Activated T-helper 1 cell treated with anti-CD3 and anti-CD28 coated beads, Interleukin-12 subunit alpha, Interleukin-12 subunit beta, Interleukin-2, Interleukin-4 antibody, amounts not matched to agents 30 ng/mL and 10 ng/mL and 1 ng/mL, durations not matched to agents 14 hours and 24 hours and 36 hours (primary cell): ENCODE measurements at regions not wholly inside any gene's neighbourhood (a gene's known extent, or its start where the extent isn't known, plus 50 kb on each side); places are given as distances from the start of the nearest gene placed in this dataset.

Experiments
- DNase-seq: peaks from one replicate; pipeline ENCODE4 v3.0.0; 2021; ENCODE audit warnings: low spot score
- H3K27ac Mint-ChIP-seq: one replicate; pipeline ENCODE4 v1.8.0; 2021; ENCODE audit warnings: mild to moderate bottlenecking, mixed read lengths
- H3K27me3 Mint-ChIP-seq: one replicate; pipeline ENCODE4 v1.8.0; 2022; ENCODE audit warnings: mild to moderate bottlenecking, moderate library complexity, mixed read lengths; ENCODE audit not compliant: insufficient read depth
- H3K36me3 Mint-ChIP-seq: one replicate; pipeline ENCODE4 v1.8.0; 2021; ENCODE audit warnings: low read depth, mixed read lengths
- H3K4me1 Mint-ChIP-seq: one replicate; pipeline ENCODE4 v1.8.0; 2021; ENCODE audit warnings: low read depth, mixed read lengths
- H3K4me3 Mint-ChIP-seq: one replicate; pipeline ENCODE4 v1.8.0; 2021; ENCODE audit warnings: mild to moderate bottlenecking, moderate library complexity, mixed read lengths
- H3K9me3 Mint-ChIP-seq: one replicate; pipeline ENCODE4 v1.8.0; 2021; ENCODE audit warnings: mixed read lengths
- intact Hi-C: fragments of 100-400 bp; cut with micrococcal nuclease; formaldehyde crosslinking; loops from one replicate; pipeline ENCODE4 v1.15.1; 2024

DNA sequence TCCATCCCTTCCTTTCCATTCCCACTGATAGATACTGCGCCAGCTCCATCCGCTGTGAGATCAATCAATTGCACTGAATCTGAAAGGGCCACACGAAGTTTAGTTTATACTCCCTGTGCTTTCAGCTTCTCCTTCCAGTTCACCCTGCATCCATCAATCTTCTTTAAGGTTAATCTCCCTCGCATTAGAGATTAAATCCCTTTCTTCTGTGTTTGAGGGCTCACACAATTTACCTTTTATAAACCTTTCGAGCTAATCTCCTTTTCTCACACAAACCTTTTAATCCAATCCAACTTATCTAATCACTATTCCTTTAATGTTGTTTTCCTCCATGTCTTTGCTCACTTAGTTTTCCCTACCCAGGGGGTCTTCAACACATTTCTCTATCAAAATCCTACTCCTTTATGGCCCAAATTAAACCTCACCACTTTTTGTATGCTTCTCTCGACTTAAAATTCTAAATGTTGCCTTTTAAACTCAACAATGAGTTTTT lies 64.6 kb upstream of the HAPLN1 start:
- H3K27me3 Mint-ChIP-seq, result no peaks in the 10 kb centered on the region
- no peak overlapping the region for H3K4me3 Mint-ChIP-seq
- H3K36me3 Mint-ChIP-seq, result no peaks in the 10 kb centered on the region
- no peak for DNase-seq
- H3K9me3 Mint-ChIP-seq, result no peaks in the 10 kb centered on the region
- H3K4me1 Mint-ChIP-seq, result no peaks in the 10 kb centered on the region
- no peak overlapping the region for H3K27ac Mint-ChIP-seq
- intact Hi-C loops, result no loop called here

DNA sequence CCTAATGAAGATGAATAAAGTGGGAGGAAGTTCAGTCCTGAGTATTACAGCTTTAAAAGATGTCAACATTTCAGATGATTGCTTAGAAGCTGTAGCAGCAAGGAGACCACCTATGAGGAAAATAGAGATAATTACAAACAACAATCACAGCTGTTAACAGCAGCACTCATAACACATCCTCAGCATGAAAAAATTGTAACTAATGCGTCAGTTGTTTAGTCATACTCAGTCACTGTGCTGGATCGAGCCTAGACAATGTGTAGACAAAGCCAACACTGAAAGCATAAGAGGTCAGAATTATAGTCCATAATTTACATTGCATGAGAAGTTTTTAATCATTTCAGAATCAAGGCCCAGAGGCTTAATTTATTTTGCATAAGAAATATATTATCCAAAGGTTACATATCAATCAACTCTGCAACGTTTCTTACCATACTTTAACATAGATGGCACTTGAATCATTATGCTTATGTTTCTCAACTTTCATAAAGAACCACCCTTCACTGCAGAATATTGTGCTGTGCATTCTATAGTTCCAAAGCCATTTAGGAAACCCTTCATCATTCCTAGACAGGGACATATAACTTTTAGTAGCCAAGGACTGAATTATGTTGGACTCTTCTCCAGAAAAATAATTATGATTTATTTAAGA lies 60.2 kb upstream of the HAPLN1 start:
- no peaks in the 10 kb centered on the region for H3K4me1 Mint-ChIP-seq
- intact Hi-C loops, result no loop called here
- DNase-seq, result no peak
- H3K27ac Mint-ChIP-seq, result no peak overlapping the region
- H3K9me3 Mint-ChIP-seq, result no peaks in the 10 kb centered on the region
- no peaks in the 10 kb centered on the region for H3K36me3 Mint-ChIP-seq
- no peaks in the 10 kb centered on the region for H3K27me3 Mint-ChIP-seq
- H3K4me3 Mint-ChIP-seq, result no peak overlapping the region

DNA sequence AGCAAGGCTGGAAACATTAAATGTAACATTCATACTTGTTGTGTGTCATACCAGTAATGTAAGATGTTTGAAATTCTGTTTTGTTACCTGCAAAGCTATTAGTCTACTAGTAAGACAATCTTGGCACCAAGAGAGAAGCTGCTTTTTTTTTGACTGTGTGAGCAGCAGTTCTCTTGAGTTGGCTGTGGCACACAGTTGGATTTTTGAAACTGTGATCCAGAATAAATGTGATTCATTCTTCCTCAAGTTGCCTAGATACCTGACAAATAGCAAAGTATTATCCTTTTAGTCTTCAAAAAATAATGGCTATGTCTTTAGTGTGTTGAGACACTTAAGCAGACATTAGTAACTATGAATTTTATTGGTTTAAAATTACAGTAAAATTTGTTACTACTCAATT lies 57.2 kb upstream of the HAPLN1 start:
- Mint-ChIP-seq H3K4me1 (no peaks in the 10 kb centered on the region), H3K36me3 (no peaks in the 10 kb centered on the region), H3K27ac (no peak overlapping the region), H3K9me3 (no peaks in the 10 kb centered on the region), H3K27me3 (no peaks in the 10 kb centered on the region), H3K4me3 (no peak overlapping the region)
- no peak for DNase-seq
- intact Hi-C loops, result no loop called here

DNA sequence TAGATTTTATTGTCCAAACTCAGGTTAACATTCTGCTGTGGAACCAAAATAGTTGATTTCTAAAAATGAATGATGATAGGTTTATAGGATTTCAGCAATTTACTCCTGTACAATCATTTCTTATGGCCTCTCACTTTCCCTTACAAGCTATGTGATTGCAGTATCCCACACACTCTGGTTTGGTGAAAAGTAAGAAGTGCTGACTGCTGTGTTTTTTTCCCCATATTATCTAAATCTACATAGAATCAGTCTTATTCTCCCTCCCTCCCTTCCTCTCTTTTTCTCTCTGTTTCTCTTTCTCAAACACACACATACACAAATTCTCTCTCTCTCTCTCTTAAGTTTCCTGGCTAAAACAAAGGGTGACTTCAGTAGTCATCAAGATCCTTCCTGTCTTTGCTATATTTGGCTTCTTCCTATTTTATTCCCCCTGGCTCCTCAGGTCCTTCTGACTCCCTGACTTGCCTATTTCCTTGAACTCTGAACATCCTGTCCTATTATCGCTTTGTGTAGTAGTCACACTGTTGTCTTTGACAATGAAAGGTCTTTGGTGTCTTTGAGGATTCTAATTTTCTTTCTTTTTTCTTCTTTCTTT lies 55.9 kb upstream of the HAPLN1 start:
- no peak for DNase-seq
- Mint-ChIP-seq H3K27me3 (no peaks in the 10 kb centered on the region), H3K36me3 (no peaks in the 10 kb centered on the region), H3K4me1 (no peaks in the 10 kb centered on the region), H3K27ac (no peak overlapping the region), H3K4me3 (no peak overlapping the region), H3K9me3 (no peaks in the 10 kb centered on the region)
- intact Hi-C loops, result no loop called here
